ENCODE measurements at regions not wholly inside any gene's neighbourhood (a gene's known extent, or its start where the extent isn't known, plus 50 kb on each side); places are given as distances from the start of the nearest gene placed in this dataset.

GRCh38 chr13:99042521-99043250 is 64.8 kb upstream of the DOCK9 start:
- Histone ChIP-seq H3K4me2 (ENCODE audit: low read length) (no peak overlapping the region), H3K4me3 (replicated peaks in 1 of 2; ENCODE audit: low read depth in 1 of 2, low read length in 2 of 2) (no peak overlapping the region), H2AFZ (ENCODE audit: low read depth, low read length, poor library complexity, severe bottlenecking) (no peak overlapping the region), H3K27me3 (ENCODE audit: insufficient read depth, low read length) (no peaks in the 10 kb centered on the region), H3K36me3 (ENCODE audit: control insufficient read depth in 1 of 2, insufficient read depth in 2 of 2, low read length in 2 of 2) (no peaks in the 10 kb centered on the region), H3K9me3 (ENCODE audit: control insufficient read depth in 1 of 2, insufficient read depth in 1 of 2, low read depth in 1 of 2, low read length in 2 of 2) (no peaks in the 10 kb centered on the region), H3K79me2 (ENCODE audit: insufficient read depth, low read length) (peaks cover 16% of the 10 kb centered on the region), H3K4me1 (ENCODE audit: control insufficient read depth in 1 of 2, insufficient read depth in 2 of 2, low read length in 2 of 2) (peaks cover 0 to 4% of the 10 kb centered on the region in 2 experiments; a peak in 1 of 4 replicates), H4K20me1 (ENCODE audit: insufficient read depth) (no peaks in the 10 kb centered on the region), H3K9me2 (ENCODE audit: insufficient read depth) (no peaks in the 10 kb centered on the region), H3K9ac (ENCODE audit: low read length) (no peak overlapping the region), H3K27ac (ENCODE audit: low read depth, low read length) (no peak overlapping the region)
- TF ChIP-seq ATF3 (IDR thresholded peaks at IDR 0.05) (no peak), EZH2 (IDR thresholded peaks at IDR 0.05) (no peak), POLR2A (IDR thresholded peaks at IDR 0.05; ENCODE audit: borderline replicate concordance, extremely low read depth, insufficient read depth, insufficient read length) (no peak), ZNF274 (IDR thresholded peaks at IDR 0.05; ENCODE audit: low read depth, low read length) (no peak), FOSL1 (IDR thresholded peaks at IDR 0.05; ENCODE audit: low read depth) (no peak), JUND (IDR thresholded peaks at IDR 0.05) (no peak), ZFX (IDR thresholded peaks at IDR 0.05) (no peak), ELF1 (IDR thresholded peaks at IDR 0.05; ENCODE audit: borderline replicate concordance, low read depth) (no peak), CEBPB (IDR thresholded peaks at IDR 0.05; ENCODE audit: low read depth) (no peak), SRF (IDR thresholded peaks at IDR 0.05; ENCODE audit: low read depth) (no peak)
- TF ChIP-seq, protein P1, sequence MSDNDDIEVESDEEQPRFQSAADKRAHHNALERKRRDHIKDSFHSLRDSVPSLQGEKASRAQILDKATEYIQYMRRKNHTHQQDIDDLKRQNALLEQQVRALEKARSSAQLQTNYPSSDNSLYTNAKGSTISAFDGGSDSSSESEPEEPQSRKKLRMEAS (IDR thresholded peaks at IDR 0.05), result no peak
- TF ChIP-seq, protein P2, sequence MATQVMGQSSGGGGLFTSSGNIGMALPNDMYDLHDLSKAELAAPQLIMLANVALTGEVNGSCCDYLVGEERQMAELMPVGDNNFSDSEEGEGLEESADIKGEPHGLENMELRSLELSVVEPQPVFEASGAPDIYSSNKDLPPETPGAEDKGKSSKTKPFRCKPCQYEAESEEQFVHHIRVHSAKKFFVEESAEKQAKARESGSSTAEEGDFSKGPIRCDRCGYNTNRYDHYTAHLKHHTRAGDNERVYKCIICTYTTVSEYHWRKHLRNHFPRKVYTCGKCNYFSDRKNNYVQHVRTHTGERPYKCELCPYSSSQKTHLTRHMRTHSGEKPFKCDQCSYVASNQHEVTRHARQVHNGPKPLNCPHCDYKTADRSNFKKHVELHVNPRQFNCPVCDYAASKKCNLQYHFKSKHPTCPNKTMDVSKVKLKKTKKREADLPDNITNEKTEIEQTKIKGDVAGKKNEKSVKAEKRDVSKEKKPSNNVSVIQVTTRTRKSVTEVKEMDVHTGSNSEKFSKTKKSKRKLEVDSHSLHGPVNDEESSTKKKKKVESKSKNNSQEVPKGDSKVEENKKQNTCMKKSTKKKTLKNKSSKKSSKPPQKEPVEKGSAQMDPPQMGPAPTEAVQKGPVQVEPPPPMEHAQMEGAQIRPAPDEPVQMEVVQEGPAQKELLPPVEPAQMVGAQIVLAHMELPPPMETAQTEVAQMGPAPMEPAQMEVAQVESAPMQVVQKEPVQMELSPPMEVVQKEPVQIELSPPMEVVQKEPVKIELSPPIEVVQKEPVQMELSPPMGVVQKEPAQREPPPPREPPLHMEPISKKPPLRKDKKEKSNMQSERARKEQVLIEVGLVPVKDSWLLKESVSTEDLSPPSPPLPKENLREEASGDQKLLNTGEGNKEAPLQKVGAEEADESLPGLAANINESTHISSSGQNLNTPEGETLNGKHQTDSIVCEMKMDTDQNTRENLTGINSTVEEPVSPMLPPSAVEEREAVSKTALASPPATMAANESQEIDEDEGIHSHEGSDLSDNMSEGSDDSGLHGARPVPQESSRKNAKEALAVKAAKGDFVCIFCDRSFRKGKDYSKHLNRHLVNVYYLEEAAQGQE (IDR thresholded peaks at IDR 0.05; ENCODE audit: low read depth), result no peak
- TF ChIP-seq, protein P3, sequence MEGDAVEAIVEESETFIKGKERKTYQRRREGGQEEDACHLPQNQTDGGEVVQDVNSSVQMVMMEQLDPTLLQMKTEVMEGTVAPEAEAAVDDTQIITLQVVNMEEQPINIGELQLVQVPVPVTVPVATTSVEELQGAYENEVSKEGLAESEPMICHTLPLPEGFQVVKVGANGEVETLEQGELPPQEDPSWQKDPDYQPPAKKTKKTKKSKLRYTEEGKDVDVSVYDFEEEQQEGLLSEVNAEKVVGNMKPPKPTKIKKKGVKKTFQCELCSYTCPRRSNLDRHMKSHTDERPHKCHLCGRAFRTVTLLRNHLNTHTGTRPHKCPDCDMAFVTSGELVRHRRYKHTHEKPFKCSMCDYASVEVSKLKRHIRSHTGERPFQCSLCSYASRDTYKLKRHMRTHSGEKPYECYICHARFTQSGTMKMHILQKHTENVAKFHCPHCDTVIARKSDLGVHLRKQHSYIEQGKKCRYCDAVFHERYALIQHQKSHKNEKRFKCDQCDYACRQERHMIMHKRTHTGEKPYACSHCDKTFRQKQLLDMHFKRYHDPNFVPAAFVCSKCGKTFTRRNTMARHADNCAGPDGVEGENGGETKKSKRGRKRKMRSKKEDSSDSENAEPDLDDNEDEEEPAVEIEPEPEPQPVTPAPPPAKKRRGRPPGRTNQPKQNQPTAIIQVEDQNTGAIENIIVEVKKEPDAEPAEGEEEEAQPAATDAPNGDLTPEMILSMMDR (IDR thresholded peaks at IDR 0.05 in 2 of 3, conservative IDR thresholded peaks at IDR 0.05 in 1 of 3; ENCODE audit: borderline replicate concordance in 1 of 3, insufficient read depth in 1 of 3, low read depth in 2 of 3, low read length in 2 of 3), result no peak
- intact Hi-C loops (cut with micrococcal nuclease), result no loop called here
- ChIA-PET CTCF (no interaction called here), RAD21 (ENCODE audit: low non-redundant PET in 1 of 2, low total read pairs in 2 of 2, uncharacterized antibody in 2 of 2, unreplicated experiment in 2 of 2) (no interaction called here), POLR2A (no interaction called here)
- DNase-seq (ENCODE audit: low read depth, low spot score) (no peak), ATAC-seq (no peak)
- BruUV-seq (replicated peaks), result no TSS peak

Data from HCT116 (cell line).